ENCODE measurements at regions not wholly inside any gene's neighbourhood (a gene's known extent, or its start where the extent isn't known, plus 50 kb on each side); places are given as distances from the start of the nearest gene placed in this dataset.

DNA sequence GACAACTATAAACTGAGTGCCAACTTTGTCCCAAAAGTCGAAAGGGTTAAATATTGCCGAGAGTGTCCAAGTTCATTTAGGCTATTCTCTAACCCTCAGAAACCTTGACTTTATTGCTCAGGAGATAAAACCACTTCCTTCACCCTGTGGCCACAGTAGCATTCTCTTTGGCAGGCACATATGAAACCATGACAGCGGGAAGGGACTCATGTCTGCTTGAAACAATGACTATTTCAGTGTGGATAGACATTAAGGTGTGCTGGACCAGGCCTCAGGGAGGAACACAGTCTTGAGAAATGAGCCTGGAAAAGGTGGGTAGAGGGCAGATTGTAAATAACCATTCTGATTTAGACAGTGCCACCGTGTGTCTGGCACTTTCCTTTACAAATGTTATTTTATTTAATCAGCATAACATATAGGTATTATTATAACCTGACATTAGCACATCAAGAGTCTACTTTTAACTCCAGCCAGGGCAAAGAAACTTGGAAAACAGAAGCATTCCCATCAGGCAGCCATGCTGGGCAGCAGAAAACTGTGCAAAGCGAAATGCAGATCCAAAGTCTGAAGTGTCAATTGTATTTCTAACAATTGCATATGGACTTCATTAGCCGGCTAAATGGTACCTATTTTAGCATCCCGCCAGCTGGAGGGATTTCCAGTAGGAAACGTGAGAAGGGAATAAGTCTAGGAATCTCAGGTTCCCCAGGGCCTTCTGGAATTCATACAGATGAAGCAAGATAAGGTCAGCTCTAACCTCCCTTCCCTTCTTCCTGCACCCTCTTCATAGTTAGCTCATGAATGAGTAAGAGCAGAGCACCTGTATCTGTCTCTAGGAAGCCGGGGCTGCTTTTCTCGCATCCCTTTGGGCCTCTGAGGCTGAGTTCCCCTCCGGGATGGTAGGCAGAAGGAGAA lies 212.8 kb upstream of the ELAC2 start:
- no peak for DNase-seq (ENCODE audit: low read depth in 2 of 2)

DNA sequence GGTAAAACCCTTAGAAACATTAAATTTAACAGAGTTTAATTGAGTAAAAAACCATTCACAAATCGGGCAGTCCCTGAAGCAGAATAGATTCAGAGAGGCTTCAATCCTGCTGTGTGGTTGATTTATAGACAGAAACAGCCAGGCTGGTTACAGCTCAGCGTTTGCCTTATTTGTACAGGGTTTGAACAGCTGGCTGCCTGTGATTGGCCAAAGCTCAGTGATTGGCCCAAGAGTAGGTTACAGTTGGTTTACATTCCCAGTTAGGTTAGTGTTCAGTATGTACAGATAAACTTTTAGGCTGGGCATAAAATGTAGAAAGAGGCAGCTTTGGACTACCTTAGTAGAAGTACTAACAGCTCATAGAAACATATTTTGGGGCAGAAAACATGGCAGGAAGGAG lies 210.4 kb upstream of the ELAC2 start:
- no peak for DNase-seq (ENCODE audit: low read depth in 2 of 2)

DNA sequence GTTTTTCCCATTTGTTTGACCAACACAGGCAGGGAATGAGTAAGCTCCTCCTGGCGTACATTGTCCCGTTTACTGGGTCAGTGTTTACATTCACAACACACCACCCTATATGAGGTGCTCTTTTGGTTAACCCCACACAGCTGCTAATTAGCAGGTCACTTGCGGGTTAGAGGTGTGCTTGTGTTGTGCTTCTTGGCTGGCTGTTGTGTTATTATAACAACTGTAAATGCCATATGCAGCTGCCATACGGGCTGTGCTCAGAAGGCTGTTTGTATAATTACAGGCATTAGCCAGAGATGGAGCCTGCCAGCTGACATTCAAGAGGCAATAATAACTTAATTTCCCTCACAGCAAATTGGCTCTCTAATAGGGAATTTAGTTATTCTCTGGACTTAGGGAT lies 205.1 kb upstream of the ELAC2 start:
- no peak for DNase-seq (ENCODE audit: low read depth in 2 of 2)

DNA sequence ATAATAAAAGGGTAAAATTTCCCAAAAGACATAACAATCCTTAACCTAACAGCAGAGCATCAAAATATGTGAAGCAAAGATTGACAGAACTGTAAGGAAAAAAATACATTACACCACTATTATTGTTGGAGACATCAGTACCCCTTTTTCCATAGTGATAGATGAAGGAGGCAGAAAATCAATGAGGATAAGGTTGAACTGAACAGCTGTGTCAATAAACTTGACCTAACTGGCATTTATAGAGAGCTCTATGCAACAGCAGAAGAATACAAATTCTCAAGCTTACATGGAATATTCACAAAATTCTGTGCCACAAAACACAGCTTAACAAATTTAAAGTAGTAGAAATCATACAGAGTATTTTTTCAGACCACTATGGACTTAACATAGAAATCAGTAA lies 195.0 kb upstream of the ELAC2 start:
- no peak for DNase-seq (ENCODE audit: low read depth in 2 of 2)

DNA sequence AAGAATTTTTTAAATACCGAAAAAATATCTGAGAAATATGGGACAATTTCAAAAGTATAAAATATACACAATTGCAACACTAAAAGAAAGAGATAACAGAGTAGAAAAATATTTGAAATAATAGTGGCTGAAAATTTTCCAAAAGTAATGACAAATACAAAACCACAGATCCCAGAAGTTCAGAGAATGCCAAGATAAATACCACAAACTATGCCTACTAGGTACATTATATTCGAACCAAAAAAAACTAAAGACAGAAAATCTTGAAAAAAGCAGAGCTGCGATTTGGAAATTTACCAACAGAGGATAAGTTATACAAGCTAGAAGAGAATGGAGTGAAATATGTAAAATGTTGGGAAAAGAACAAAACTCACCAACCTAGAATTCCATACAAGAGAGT lies 191.3 kb upstream of the ELAC2 start:
- DNase-seq (ENCODE audit: low read depth in 2 of 2): no peak

DNA sequence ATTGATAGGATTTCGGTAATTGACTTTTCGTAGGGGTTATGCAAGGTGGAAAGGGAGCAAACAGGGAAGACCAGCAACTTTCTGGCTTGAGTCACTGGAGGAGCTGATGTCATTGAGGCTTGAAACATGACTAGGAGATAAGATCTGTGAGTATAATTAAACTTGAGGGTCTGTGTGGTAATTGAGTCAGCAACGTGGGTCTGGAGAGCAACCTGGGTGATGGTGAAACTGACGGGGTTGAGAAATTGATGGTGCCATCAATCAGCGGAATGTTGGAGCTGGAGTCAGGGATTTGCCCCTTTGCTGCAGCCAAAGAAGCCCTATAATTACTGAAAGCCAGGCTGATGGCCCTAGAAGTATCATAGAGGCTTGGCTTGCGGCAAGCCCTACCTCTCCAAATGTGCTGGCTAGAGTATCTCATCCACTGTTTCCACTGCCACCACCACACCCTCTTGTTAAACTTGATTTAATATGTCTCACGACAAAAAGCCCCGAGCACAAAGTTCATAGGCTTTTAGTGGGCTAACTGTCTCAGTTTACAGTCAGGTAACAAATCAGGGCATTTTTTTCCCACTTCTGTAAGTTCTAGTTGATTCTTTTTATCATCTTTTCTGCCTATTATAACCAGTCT lies 186.9 kb upstream of the ELAC2 start:
- no peak for DNase-seq (ENCODE audit: low read depth in 2 of 2)

DNA sequence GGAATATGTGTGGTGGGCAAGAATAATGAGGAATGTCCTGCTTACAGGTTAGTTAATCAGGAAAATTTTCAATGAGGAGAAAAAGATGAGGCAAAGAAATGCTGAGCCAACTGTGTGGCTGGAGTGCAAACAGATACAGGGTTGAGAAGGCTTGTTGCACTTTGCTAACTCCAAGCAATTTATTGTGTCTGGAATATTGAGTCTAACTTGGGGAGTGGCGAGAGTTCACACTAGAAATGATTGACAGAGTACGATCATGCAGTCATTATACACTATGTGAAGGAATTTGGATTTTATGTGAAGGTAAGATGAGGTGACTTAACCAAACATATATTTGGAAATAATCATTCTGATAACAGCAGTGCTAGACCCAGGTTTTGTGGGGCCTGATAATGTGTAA lies 185.0 kb upstream of the ELAC2 start:
- DNase-seq (ENCODE audit: low read depth in 2 of 2): no peak

DNA sequence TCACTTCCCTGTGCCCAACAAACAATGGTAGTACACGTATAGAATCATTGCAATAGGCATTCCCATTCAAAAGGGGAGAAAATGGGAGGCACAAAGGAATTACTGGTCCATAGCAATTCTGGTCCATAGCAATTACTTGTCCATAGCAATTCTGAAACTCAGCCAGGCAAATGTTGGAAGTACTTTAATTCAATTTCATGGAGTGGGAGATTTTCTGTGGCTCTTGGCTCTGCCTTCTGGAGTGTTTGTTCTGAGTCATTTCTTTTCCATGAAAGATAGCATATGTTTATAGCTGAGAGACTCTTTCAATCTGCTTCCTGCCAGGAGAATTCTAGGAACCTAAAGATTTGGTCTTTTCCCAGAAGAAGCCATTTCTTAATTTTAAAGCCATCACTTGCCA lies 182.8 kb upstream of the ELAC2 start:
- no peak for DNase-seq (ENCODE audit: low read depth in 2 of 2)

DNA sequence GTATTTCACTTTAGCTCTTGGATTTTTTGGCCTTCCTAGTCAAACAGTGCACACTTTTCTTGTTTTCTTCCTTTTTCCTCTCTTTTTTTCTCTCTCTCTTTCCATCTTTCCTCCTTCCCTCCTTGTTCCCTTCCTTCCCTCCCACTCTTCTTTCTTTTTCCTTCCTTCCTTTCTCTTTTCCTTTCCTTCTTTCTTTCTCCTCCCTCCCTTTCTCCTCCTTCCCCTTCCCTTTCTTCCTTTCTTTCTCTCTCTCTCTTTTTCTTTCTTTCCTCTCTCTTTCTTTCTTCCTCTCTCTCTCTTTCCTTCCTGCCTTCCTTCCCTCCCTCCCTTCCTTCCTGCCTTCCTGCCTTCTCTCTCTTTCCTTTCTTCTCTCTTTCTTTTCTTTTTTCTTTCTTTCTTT lies 181.6 kb upstream of the ELAC2 start:
- no peak for DNase-seq (ENCODE audit: low read depth in 2 of 2)

DNA sequence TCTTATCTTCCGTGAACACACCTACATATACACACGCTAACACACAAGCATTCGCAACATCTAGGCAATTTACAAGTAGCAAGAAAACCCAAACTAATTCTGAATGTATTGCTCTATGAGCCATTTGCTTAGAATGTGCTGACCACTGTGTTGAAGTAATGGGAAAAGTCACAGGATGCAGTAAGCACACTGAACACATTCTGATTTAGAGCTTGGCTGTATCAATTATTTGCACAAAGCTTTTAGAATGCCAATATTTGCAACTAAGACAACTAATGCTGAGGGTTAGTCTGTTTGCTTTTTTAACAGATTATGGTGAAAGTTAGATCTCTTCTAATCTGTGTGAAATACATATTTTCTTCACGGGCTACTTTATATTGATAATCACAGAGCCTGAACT lies 179.8 kb upstream of the ELAC2 start:
- no peak for DNase-seq (ENCODE audit: low read depth in 2 of 2)

DNA sequence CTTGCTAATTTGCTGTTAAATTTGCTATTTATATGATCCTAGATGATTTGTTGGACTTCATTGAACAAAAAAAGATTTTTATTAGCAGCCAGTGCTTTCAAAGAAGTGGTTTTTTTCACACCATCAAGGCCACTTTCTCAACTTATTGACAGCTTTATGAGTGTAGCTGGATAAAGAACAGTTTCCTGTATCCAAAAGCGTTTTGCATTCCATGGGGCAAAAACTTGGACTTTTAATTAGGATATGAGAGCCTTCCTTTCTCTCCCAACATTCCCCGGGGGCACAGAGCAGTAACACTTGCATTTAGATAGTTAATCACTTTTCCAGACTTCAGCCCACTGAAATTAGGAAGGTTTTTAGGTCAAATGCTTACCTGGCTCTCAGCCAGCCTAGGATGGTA lies 177.1 kb upstream of the ELAC2 start:
- no peak for DNase-seq (ENCODE audit: low read depth in 2 of 2)

DNA sequence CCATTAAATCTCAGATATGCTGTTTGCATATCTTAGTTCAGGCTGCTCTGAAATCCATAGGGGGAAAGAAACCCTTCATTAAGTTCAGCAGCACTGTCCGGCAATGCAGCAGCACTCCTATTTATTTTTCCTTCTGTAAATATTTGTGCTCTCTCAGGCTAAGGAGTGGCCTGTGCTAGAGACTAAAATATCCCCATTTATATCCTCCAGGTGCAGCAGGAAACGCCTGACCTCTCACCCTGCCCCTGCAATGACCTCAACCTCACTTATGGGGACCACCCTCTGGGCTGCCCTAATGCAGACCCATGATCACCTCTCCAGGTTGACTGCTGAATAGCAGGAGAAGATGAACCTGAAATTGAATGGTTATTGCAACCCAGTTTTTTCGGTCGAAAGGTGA lies 165.0 kb upstream of the ELAC2 start:
- no peak for DNase-seq (ENCODE audit: low read depth in 2 of 2)

DNA sequence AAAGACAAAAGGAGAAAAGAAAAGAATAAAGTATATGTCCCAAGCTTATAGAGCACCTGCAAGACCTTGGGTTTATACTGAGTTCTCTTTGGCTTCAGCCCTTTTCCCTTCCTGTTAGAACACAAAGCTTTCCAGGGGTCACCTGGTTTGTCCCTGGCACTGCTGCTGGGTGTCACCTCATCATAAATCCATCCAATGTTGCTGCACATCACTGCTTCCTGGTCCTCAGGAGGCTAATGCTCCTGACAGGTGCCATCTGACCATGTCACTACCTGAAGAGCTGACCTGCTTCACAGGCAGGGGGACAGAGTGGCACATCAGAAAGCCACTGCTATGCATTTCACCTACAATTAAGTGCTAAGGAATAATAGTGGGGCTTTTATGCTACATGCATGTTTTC lies 164.6 kb upstream of the ELAC2 start:
- DNase-seq (ENCODE audit: low read depth in 2 of 2): no peak

DNA sequence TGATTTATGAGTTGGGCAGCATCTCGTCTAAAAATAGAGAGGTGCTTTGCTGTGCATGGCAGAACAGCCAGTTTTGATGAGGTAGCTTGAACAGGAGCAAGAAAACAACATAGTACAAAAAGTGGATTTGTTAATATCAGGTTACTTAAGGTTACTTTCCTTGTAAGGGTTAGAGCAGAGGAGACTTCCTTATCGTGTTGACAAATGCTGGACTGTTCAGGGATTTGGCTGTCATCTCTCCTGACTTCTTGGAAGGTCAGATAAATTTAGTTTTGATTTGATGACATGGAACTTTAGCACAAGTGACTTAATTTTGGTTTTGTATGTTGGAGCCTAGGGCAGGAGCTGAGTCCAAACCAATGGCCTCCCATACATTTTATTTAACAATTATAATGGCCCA lies 163.9 kb upstream of the ELAC2 start:
- no peak for DNase-seq (ENCODE audit: low read depth in 2 of 2)

DNA sequence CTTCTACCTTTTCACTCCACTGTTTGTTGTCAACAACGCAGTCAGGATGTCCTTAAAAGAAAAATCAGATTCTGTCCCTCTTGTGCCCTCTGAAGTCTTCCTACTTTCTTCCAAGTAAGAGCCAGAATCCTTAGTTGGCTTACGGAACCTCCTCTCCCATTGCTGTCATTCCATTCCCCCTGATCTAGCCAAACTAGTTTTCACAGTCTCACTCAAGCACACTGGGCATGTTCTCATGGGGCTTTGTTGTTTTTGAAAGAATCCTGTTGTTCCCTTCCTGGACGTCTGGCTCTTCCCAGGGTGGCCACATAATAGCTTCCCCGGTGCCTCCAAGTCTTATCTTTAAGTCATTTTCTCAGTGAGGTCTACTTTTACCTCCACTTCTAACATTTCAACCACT lies 158.6 kb upstream of the ELAC2 start:
- DNase-seq (ENCODE audit: low read depth in 2 of 2): no peak

DNA sequence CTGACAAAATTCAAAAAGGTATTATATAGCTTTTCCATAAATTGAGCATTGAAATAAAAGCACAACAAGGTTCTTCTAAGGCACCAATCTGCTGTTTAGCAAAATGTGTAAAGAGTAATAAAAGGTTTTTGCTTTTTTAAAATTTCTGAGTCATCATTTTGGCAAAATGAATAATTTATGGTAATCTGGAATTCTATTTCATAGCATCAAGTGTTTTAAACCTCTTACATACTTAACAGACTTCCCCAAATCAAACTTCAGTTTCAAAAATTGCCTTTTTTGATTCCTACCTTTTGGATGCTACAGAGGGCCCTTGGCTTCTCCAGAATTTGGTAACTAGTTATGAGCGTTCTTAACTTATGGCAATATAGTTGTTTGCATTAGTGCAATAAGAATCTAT lies 154.0 kb upstream of the ELAC2 start:
- no peak for DNase-seq (ENCODE audit: low read depth in 2 of 2)

DNA sequence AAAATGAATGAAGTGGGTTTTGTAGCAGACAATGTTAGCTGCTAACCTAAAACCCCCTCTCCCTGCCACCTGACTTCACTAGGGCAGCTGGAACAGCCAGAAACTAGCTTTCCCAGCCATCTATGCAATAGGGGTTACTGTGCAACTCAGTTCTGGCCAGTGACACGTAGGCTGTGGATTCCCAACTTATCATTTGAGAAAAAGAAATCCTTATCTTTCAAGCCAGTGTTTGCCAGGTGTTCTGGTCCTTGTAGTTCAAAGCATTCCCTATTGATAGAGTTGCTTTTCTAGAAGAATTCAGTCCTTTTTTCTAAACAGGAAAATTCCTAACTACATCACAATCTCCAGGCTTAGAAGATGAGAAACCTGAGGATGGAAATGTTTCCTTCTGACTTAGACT lies 144.5 kb upstream of the ELAC2 start:
- DNase-seq (ENCODE audit: low read depth in 2 of 2): no peak

DNA sequence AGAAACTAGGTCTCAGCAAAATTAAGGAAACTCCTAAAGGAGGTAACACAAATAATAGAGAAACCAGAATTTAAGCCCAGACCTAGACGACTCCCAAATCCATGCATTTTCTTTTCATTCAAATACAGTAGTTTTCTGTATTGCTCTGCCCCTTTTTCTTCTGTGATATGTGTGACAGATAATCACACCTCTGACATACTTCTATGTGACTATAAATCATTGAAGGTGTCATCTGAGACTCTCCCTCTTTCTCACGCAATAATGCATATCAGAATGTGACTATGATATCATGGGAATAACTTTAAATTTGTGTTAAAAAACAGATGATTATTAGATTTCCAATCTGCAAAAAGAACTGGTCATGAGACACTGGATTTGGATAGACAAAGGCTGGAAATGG lies 143.0 kb upstream of the ELAC2 start:
- no peak for DNase-seq (ENCODE audit: low read depth in 2 of 2)

DNA sequence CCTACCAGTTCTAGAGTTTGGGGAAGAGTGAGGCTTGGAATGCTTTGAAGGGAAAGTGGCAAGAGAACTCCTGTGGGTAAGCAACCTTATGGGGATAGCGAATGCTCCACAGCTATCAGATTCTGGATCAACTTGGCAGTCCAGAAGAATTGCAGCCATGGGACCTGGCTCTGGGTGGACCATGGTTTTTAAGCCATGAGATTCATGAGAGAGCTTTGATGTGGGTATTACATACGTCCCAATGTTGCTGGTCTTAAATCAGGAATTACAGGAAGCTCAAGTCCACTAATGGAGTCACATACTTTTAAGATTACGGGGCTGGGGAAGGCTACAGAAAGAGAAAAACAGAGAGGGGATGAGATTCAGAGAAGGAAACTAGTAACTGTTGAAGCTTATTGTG lies 142.5 kb upstream of the ELAC2 start:
- no peak for DNase-seq (ENCODE audit: low read depth in 2 of 2)

DNA sequence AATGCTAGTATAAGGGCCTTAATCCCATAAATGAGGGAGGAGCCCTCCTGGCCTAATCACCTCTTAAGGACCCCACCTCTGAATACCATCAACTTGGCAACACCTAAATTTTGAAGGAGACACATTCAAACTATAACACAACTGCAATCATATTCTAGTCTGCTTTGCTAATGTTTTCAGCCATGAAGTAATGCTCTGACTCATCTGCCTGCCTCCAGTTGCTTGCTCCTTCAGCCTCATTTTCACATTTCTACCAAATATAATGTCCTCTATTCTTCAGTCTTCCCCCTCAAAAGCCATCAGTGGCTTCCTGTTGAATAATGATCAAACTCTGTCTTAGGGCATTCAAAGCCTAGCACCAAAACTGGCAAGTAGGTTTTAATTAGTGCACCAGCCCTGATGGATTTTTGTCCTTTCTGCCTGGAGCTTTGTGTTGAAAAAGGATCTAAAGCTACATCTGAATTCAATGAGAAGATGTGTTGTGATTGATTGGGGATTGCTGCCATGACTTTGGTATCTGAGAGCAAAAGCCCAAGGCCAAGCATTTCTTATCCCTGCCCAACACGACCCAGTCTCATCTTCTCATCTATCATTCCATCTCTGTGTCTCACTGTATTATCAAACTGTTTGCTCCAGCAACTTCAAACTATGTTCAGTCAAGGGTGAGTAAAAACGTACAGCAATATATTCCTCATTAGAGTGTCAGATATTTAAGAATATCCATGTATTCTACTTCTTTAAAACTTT lies 140.8 kb upstream of the ELAC2 start:
- no peak for DNase-seq (ENCODE audit: low read depth in 2 of 2)

DNA sequence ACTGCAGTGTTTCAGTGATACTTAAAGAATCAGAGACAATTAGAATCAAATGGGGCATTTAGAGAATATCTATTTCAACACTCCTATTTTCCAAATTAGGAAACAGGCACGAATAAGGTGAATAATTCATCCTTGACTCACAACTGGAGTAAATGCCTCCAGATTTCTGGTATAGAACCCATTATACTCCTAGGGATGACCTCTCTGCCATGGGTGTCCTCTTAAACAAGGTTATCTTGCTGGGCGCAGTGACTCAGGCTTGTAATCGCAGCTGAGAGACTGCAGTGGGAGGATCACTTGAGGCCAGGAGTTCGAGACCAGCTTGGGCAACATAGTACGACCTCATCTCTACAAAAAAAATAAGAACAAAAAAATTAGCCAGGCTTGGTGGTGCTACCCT lies 139.8 kb upstream of the ELAC2 start:
- DNase-seq (ENCODE audit: low read depth in 2 of 2): no peak

DNA sequence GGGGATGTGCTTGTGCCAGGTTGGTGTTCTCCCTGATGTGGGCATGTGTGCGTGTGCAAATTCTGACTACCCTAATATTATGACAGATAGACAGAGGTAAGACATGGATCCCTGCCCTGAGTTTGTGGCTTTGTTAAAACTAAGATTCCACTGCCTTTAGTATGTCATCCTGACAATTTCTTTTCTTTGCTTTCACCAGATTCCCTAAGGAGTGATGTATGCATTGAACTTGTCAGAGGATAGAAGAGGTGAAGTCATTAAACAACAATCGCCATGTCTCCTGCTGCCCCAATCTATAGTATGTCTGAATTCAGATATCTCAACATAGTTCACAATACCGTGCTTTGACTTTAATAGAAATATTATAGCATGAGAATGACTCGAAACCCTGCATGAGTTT lies 137.1 kb upstream of the ELAC2 start:
- no peak for DNase-seq (ENCODE audit: low read depth in 2 of 2)

DNA sequence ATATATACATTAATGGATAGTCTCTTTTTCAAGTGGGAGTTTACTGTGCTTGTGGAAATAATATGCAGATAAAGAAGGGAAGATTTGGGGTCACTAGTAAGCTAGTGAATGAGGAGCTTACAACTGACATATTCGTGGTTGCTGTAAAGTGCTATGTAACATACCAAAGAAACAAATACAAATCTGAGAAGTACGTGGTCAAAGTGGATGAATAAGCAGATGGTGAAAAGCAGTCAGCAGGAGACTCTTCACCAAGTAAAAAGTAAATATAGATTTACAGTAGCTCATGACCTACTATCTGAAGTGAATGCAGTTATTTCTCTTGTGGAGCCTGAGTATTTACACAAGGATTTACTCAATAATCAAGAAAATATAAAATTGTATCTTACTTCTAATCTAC lies 136.6 kb upstream of the ELAC2 start:
- no peak for DNase-seq (ENCODE audit: low read depth in 2 of 2)

All from dermis microvascular lymphatic vessel endothelial cell (primary cell).